Stimulated activated CD4-positive, alpha-beta T cell treated with anti-CD3 and anti-CD28 coated beads, TNF-alpha, amount 100 ng/mL, for 48 hours (primary cell): ENCODE measurements at regions not wholly inside any gene's neighbourhood (a gene's known extent, or its start where the extent isn't known, plus 50 kb on each side); places are given as distances from the start of the nearest gene placed in this dataset.
"Not testable (repeated sequence)": the region's sequence is repeated elsewhere in the genome, so short reads cannot be mapped to it uniquely, and the experiment has no call there.

Source experiments
- DNase-seq, 3 donors: peaks; one replicate each; pipeline ENCODE4 v3.0.0-alpha.2; 2020; ENCODE audit warnings: low read depth in 3 of 3

DNA sequence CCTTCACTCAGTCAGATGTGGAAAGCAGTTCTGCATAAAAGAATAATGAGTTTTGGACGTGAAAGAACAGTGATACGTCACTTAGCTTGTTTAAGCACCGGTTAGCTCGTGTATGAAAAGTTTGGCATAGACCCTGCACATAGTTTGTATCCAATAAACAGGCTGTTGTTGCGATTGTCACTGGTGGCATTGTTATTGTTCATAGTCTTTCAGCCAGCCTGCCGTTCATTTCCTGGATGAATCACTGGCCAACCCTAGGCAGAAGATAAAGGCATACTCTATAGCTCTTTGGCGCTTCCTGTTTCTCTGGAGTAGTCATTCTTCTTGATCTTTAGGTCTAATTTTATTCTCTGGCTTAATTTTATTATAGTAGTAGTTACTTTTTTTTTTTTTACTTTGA is 57.8 kb upstream of the ANKRD30A start:
- DNase-seq, result no peak

- DNase-seq, result not testable (repeated sequence)
These were observed 63.1 kb upstream of the ANKRD30A start for GRCh38 chr10:37062296-37062695.

DNA sequence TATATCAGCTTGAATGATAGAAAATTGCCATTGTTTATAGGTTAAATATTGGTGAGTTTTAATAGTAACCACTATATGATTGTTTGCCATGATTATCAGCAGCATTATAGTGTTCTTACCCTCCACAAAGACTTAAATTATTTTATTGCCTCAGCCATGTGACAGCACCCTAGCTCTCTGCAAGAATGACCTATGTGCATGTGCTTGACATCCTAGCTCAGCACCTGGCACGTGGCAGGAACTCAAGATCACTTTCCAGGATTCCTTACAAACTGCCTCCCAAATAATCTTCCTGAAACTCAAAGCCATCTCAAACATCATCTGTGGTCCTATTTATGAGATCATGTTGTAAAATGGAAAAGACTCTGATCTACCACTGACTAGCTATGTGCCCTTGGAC is 68.1 kb upstream of the ANKRD30A start:
- no peak for DNase-seq

DNA sequence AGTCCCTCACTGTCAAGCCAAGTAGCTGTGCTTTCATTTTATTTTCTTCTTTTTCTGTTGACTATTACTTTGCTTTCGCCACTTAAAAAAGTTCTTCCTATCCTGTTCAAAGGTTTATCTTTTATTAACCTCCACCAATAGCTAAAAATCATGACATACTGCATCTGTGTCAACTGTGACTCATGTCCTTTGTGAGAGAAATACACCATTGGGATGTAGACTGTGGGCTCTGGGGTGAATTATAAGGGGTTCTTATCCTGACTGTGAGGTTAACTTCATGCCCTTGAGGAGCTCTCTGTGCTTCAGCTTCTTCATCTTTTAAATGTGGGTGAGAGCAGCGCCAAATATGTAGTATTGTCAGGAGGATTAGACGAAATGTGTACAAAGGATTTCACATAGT is 71.9 kb upstream of the ANKRD30A start:
- no peak for DNase-seq

DNA sequence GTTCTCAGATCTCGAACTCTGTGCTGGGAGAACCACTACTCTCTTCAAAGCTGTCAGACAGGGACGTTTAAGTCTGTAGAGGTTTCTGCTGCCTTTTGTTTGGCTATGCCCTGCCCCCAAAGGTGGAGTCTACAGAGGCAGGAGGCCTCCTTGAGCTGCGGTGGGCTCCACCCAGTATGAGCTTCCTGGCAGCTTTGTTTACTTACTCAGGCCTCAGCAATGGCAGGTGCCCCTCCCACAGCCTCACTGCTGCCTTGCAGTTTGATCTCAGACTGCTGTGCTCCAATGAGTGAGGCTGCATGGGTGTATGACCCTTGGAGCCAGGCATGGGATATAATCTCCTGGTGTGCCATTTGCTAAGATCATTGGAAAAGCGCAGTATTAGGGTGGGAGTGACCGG is 75.4 kb upstream of the ANKRD30A start:
- not testable (repeated sequence) for DNase-seq

GRCh38 chr10:37044319-37044718 is 81.1 kb upstream of the ANKRD30A start:
- not testable (repeated sequence) for DNase-seq

DNA sequence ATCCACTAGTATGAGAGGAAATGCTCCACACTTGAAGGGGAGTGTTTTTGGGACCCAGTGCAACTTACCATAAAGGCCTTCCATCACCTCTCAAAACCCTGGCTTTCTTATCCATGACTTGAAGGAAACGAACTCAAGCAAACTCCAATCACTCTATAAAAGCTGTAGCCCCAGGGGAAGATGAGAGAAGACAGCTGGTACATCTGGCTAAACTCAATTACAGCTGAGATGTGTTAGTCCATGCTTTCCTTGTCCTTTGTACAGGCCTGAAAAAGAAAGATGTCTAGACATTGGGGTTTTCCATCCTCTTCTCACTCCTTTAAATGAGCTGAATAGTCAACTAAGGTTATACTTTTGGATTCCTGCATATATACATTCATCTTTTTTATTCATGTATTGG is 89.5 kb upstream of the ANKRD30A start:
- no peak for DNase-seq

DNA sequence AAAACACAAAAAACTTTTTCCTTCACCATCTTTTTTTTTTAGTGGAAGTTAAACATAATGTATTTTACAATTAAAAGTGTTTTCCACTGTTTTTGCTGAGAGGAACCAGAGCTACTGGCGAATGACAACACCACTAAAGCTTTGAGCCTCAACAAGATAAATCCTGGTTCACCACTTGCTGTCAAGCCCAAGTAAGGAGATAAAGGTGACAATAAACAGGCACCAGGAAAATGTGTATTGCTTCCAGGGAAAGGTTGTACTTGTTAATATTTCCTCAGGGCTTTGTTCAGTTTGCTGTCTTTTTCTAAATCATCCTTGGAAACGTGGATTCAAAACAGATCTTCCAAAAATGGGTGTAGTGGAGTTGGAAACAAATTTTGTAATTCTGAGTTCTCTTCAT is 109.9 kb upstream of the ANKRD30A start:
- no peak for DNase-seq

GRCh38 chr10:37010741-37011140 is 114.7 kb upstream of the ANKRD30A start:
- no peak for DNase-seq

DNA sequence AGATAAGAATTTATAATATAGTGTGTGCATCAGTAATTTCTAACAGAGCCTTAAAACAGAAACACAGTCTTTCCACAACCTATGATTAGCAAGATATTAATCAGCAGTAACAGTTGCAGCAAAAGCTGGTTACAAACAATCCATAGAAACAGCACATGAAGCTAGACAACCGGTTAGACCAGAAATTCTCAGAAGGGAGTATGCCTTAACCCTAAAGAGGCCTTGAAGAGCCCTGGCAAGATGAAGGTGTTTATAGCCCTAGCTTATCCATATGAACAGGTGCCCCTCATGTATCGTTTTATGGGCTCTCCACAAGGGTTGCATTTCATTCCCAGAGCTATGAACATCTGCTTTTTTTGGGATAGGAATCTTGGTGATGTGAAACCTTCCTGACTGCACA is 117.1 kb upstream of the ANKRD30A start:
- not testable (repeated sequence) for DNase-seq

- no peak for DNase-seq
These were observed 122.3 kb upstream of the ANKRD30A start for GRCh38 chr10:37003126-37003525.

GRCh38 chr10:36995806-36996205 is 129.6 kb upstream of the ANKRD30A start:
- DNase-seq, result not testable (repeated sequence)

DNA sequence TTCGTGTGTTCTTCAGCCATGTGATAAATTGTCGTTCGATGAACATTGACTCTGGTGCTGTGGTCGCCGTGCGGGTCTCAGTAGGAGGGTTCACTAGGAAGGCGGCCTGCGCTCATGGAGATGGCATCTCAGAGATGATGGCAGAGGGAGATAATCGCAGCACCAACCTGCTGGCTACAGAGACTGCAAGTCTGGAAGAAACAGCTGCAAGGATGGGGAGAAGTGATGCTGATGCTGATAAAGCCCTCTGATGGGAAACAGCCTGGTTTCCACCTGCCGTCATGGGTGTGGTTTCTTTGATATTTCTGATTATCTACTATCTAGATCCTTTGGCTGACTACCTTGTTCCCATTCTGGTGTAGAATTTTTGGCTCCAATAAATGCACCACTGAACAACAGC is 130.5 kb upstream of the ANKRD30A start:
- DNase-seq, result no peak

- DNase-seq, result no peak
These were observed 136.2 kb upstream of the ANKRD30A start for GRCh38 chr10:36989233-36989632.

DNA sequence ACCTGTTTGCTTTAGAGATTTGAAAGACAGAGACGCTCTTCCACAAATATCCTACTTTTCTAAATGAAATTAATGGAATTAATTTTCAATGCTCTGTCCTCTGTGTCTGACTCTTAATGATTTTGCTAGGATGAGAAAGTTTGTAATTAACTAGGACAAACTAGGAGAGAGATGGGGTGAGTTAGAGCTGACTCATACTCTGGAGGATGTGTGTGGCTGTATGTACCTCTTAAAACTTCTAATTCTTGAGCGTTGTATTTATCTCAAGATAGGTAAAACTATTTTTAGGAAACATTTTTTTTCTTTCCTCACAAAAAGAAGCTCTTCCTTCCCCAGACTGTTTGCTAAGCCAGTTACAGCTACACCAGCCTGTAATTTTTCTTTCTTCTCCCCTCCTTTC is 178.8 kb upstream of the ANKRD30A start:
- no peak for DNase-seq

GRCh38 chr10:36943544-36943943 is 181.9 kb upstream of the ANKRD30A start:
- DNase-seq, result no peak

DNA sequence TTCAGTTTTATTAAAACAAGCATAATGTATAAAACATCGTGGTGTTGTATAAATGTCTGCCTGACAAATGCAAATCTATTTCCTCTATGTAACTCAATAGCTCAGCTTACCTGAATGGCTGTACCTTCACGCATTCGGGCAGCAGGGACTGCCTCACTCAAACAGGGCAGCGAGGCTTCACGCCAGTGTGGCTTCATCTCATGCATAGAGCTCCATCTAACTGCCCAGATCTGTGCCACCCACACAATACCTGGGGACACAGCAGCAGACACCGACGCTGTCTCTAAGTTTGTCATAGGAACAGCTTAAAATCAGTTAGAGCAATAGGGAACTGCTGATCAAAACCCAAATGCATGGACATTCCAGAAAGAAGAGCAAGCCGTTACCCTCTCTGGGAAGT is 182.8 kb upstream of the ANKRD30A start:
- DNase-seq, result no peak

DNA sequence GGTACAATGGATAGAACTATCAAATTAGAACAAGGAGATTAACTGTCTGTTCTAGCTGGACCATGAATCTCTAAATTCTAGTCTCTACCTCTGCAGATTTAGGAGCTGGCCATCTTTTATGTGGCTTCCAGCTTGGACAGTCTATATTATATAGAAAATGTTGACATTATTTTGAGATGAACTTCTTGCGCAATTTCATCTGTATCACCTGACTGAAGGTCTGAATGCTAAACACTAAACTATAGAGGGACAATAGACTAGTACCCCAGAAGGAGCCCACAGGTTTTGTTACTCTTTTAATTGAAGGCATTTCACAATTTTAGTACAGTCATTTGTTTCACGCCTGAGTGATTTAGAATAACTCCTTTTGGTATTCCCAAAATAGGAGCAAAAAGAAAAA is 222.4 kb upstream of the ANKRD30A start:
- no peak for DNase-seq

DNA sequence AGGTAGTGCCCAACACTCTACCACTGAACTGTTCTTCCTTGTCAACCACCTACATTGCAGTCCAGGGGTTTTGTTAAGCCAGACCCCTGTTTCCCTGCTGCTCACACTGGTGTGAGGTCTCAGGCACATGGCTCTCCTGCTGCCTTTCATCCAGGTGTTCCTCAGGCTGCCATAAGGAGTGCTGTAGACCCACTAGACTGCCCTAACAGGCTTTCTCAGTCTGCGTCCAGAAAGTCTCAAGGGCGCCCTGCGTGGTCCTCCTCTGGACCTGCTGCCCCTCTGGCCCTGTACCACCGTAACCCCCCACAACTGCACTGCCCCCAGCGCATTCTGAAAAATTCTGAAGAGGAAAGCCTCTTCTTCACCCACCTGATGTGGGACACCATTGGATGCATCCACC is 225.7 kb upstream of the ANKRD30A start:
- DNase-seq, result no peak

GRCh38 chr10:36888925-36889573 is 236.3 kb upstream of the ANKRD30A start:
- peak; percentile 15 to 29 (median 25) for DNase-seq

GRCh38 chr10:36886303-36886891 is 239.0 kb upstream of the ANKRD30A start:
- no peak for DNase-seq

DNA sequence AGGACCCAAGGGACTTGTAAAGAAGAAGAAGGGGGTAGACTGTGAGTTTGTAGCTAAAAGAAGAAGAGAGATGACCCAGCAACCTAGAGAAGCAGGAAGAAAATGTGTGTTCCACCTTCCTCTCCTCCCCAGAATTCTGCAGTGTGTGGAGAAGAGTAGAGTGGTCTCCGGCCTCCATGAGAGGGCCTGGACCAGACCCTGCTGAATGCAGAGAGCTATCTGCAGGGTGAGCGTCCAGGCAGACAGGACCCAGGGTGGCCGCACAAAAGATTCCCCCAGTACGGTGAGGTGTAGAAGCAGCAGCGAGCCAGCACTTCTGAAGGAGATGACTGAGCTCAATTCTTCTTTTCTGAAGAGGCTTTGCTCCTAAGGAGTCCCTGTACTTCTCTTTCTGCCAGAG is 239.7 kb upstream of the ANKRD30A start:
- no peak for DNase-seq

DNA sequence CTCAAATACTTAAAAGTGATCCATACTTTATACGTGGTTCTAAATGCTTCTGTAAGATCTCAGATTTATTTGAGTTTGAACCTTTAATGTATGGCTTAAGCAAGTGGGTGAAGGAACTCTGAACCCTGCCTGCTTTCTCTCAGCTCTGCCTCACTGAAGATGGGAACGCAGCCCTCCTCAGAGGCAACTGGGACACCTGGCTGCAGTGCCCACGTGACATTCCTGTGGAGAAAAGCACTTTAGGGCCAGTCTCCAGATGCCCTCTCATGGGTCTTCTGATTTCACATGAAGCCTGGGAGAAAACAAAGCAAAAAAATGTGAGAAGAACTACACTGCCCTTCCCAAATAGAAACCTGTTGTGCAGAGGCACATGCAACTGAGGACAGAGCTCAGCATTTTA is 242.6 kb upstream of the ANKRD30A start:
- no peak for DNase-seq

- DNase-seq, result no peak
These were observed 244.5 kb upstream of the ANKRD30A start for GRCh38 chr10:36880898-36881297.
